ENCODE measurements at regions not wholly inside any gene's neighbourhood (a gene's known extent, or its start where the extent isn't known, plus 50 kb on each side); places are given as distances from the start of the nearest gene placed in this dataset.

- BruUV-seq (replicated peaks): no TSS peak
- Histone ChIP-seq H3K27me3 (ENCODE audit: control insufficient read depth in 2 of 2, insufficient read depth in 2 of 2, low read length in 2 of 2) (no peaks in the 10 kb centered on the region), H3K4me3 (no peak overlapping the region), H3K4me1 (replicated peaks in 1 of 2; ENCODE audit: control insufficient read depth in 2 of 2, insufficient read depth in 2 of 2, low read length in 2 of 2) (no peaks in the 10 kb centered on the region), H3K9me1 (ENCODE audit: control insufficient read depth, insufficient read depth, low read length) (no peaks in the 10 kb centered on the region), H3K4me2 (ENCODE audit: insufficient read depth, low read length) (no peak overlapping the region), H3K27ac (ENCODE audit: extremely low read depth, low read depth, low read length) (no peak overlapping the region), H3K9me3 (replicated peaks; ENCODE audit: control insufficient read depth, insufficient read depth, low read depth, low read length) (peaks cover 3% of the 10 kb centered on the region; the same call in 1 of the 2 replicates), H4K20me1 (replicated peaks; ENCODE audit: control insufficient read depth, insufficient read depth, low read length) (no peaks in the 10 kb centered on the region), H3K36me3 (ENCODE audit: control insufficient read depth, insufficient read depth, low read length) (no peaks in the 10 kb centered on the region), H3K79me2 (ENCODE audit: control insufficient read depth, insufficient read depth, low read length) (no peaks in the 10 kb centered on the region), H2AFZ (ENCODE audit: low read depth, low read length) (no peak overlapping the region), H3K9ac (ENCODE audit: insufficient read depth in 1 of 2, low read depth in 2 of 2, low read length in 2 of 2) (no peak overlapping the region)
- in situ Hi-C loops (cut with MboI) (no loop called here), intact Hi-C loops (cut with micrococcal nuclease) (no loop called here)
- DNase-seq (ENCODE audit: extremely low read depth in 1 of 4, low spot score in 3 of 4) (no peak), ATAC-seq (no peak), FAIRE-seq (no peak)
- 0% methylated on average over 3 of the region's 3 CpGs for WGBS (ENCODE audit: insufficient coverage, low coverage, missing lambda C conversion rate)
- CTCF ChIA-PET (ENCODE audit: low intra/inter-chr PET ratio): no interaction called here
- POLR2A ChIA-PET: no interaction called here
- no peak for TF ChIP-seq ZNF121 (CRISPR knock-in tag; conservative IDR thresholded peaks at IDR 0.05)
- no peak for TF ChIP-seq RBM22 (IDR thresholded peaks at IDR 0.05; ENCODE audit: low read depth, low read length, poor library complexity, severe bottlenecking)
- TF ChIP-seq CLOCK (CRISPR knock-in tag; IDR thresholded peaks at IDR 0.05; ENCODE audit: borderline replicate concordance): no peak
- no peak for TF ChIP-seq TRIM24 (IDR thresholded peaks at IDR 0.05)
- TF ChIP-seq MTF1 (CRISPR knock-in tag; IDR thresholded peaks at IDR 0.05; ENCODE audit: borderline replicate concordance): no peak
- TF ChIP-seq THRA (IDR thresholded peaks at IDR 0.05): no peak
- no peak for TF ChIP-seq ZNF224 (CRISPR knock-in tag; IDR thresholded peaks at IDR 0.05)
- no peak for TF ChIP-seq MYC (IDR thresholded peaks at IDR 0.05; ENCODE audit: low read depth, low read length)
- no peak for TF ChIP-seq MYC (CRISPR knock-in tag; IDR thresholded peaks at IDR 0.05; ENCODE audit: borderline replicate concordance, low read depth)
- no peak for TF ChIP-seq THRAP3 (IDR thresholded peaks at IDR 0.05; ENCODE audit: borderline replicate concordance)
- TF ChIP-seq ZBTB33 (CRISPR knock-in tag; IDR thresholded peaks at IDR 0.05): no peak
- TF ChIP-seq, protein P1, sequence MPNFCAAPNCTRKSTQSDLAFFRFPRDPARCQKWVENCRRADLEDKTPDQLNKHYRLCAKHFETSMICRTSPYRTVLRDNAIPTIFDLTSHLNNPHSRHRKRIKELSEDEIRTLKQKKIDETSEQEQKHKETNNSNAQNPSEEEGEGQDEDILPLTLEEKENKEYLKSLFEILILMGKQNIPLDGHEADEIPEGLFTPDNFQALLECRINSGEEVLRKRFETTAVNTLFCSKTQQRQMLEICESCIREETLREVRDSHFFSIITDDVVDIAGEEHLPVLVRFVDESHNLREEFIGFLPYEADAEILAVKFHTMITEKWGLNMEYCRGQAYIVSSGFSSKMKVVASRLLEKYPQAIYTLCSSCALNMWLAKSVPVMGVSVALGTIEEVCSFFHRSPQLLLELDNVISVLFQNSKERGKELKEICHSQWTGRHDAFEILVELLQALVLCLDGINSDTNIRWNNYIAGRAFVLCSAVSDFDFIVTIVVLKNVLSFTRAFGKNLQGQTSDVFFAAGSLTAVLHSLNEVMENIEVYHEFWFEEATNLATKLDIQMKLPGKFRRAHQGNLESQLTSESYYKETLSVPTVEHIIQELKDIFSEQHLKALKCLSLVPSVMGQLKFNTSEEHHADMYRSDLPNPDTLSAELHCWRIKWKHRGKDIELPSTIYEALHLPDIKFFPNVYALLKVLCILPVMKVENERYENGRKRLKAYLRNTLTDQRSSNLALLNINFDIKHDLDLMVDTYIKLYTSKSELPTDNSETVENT (CRISPR knock-in tag; IDR thresholded peaks at IDR 0.05): no peak
- TF ChIP-seq POLR3A (IDR thresholded peaks at IDR 0.05; ENCODE audit: borderline replicate concordance, extremely low read depth, insufficient read depth, insufficient read length): no peak
- no peak for TF ChIP-seq FUS (optimal IDR thresholded peaks at IDR 0.05; ENCODE audit: low read depth, low read length)
- no peak for TF ChIP-seq ZNF444 (CRISPR knock-in tag; IDR thresholded peaks at IDR 0.05)
- TF ChIP-seq ZNF584 (CRISPR knock-in tag; IDR thresholded peaks at IDR 0.05; ENCODE audit: low read depth): no peak
These were observed 167.0 kb downstream of the MDFIC start for GRCh38 chr7:115088893-115089292.
